ENCODE measurements at regions not wholly inside any gene's neighbourhood (a gene's known extent, or its start where the extent isn't known, plus 50 kb on each side); places are given as distances from the start of the nearest gene placed in this dataset.
A peak's percentile ranks its signal among the peaks of the same experiment; 100 is the strongest.

- H2AFZ ChIP-seq (ENCODE audit: low read length): no peak overlapping the region
- no peaks in the 10 kb centered on the region for H3K36me3 ChIP-seq (ENCODE audit: insufficient read depth, low read length)
- H3K4me3 ChIP-seq (ENCODE audit: low read depth, low read length, poor library complexity, severe bottlenecking): no peak overlapping the region
- TF ChIP-seq EZH2 (IDR thresholded peaks at IDR 0.05; ENCODE audit: borderline replicate concordance, low read length) (no peak), CTCF (IDR thresholded peaks at IDR 0.05; ENCODE audit: low read length) (no peak)
- H3K9me2 ChIP-seq (ENCODE audit: low read depth, low read length): no peaks in the 10 kb centered on the region
- H3K27me3 ChIP-seq (ENCODE audit: insufficient read depth, low read length): no peaks in the 10 kb centered on the region
- peaks cover 33% of the 10 kb centered on the region for H3K4me1 ChIP-seq (ENCODE audit: insufficient read depth, low read length, severe bottlenecking)
- H3K79me2 ChIP-seq (ENCODE audit: insufficient read depth, low read length): no peaks in the 10 kb centered on the region
- no peaks in the 10 kb centered on the region for H3F3A ChIP-seq (ENCODE audit: insufficient read depth, low read length)
- H3K4me2 ChIP-seq (ENCODE audit: low read length): no peak overlapping the region
- H3K27ac ChIP-seq (ENCODE audit: low read depth, low read length, poor library complexity, severe bottlenecking): no peak overlapping the region
- H3K9ac ChIP-seq (ENCODE audit: low read length): no peak overlapping the region
- no peaks in the 10 kb centered on the region for H3K9me3 ChIP-seq (ENCODE audit: low read length)
- H4K20me1 ChIP-seq (ENCODE audit: insufficient read depth, low read length): no peaks in the 10 kb centered on the region
Observed at GRCh38 chr18:33934258-33934657, 290.5 kb downstream of the NOL4 start.

- Histone ChIP-seq H2AFZ (ENCODE audit: low read length) (no peak overlapping the region), H4K20me1 (ENCODE audit: insufficient read depth, low read length) (no peaks in the 10 kb centered on the region), H3K79me2 (ENCODE audit: insufficient read depth, low read length) (no peaks in the 10 kb centered on the region), H3K4me2 (ENCODE audit: low read length) (no peak overlapping the region; the same call in 1 of the 2 replicates), H3K4me3 (ENCODE audit: low read depth, low read length, poor library complexity, severe bottlenecking) (no peak overlapping the region), H3F3A (ENCODE audit: insufficient read depth, low read length) (no peaks in the 10 kb centered on the region), H3K27ac (ENCODE audit: low read depth, low read length, poor library complexity, severe bottlenecking) (peak overlapping the region; percentile 51), H3K27me3 (ENCODE audit: insufficient read depth, low read length) (no peaks in the 10 kb centered on the region), H3K36me3 (ENCODE audit: insufficient read depth, low read length) (no peaks in the 10 kb centered on the region), H3K9ac (ENCODE audit: low read length) (no peak overlapping the region), H3K9me2 (ENCODE audit: low read depth, low read length) (no peaks in the 10 kb centered on the region), H3K4me1 (ENCODE audit: insufficient read depth, low read length, severe bottlenecking) (peaks cover 36% of the 10 kb centered on the region), H3K9me3 (ENCODE audit: low read length) (no peaks in the 10 kb centered on the region)
- TF ChIP-seq EZH2 (IDR thresholded peaks at IDR 0.05; ENCODE audit: borderline replicate concordance, low read length): no peak
- TF ChIP-seq CTCF (IDR thresholded peaks at IDR 0.05; ENCODE audit: low read length): no peak
Observed at GRCh38 chr18:33928231-33928630, 296.5 kb downstream of the NOL4 start.

GRCh38 chr18:33924576-33924975, 300.1 kb downstream of the NOL4 start:
- Histone ChIP-seq H3K9me2 (ENCODE audit: low read depth, low read length) (no peaks in the 10 kb centered on the region), H3K9me3 (ENCODE audit: low read length) (no peaks in the 10 kb centered on the region), H3K79me2 (ENCODE audit: insufficient read depth, low read length) (no peaks in the 10 kb centered on the region), H3F3A (ENCODE audit: insufficient read depth, low read length) (no peaks in the 10 kb centered on the region), H3K9ac (ENCODE audit: low read length) (no peak overlapping the region), H3K27ac (ENCODE audit: low read depth, low read length, poor library complexity, severe bottlenecking) (peak overlapping the region; percentile 83), H4K20me1 (ENCODE audit: insufficient read depth, low read length) (no peaks in the 10 kb centered on the region), H2AFZ (ENCODE audit: low read length) (no peak overlapping the region), H3K4me3 (ENCODE audit: low read depth, low read length, poor library complexity, severe bottlenecking) (no peak overlapping the region), H3K4me2 (ENCODE audit: low read length) (no peak overlapping the region), H3K36me3 (ENCODE audit: insufficient read depth, low read length) (no peaks in the 10 kb centered on the region), H3K4me1 (ENCODE audit: insufficient read depth, low read length, severe bottlenecking) (peaks cover 60% of the 10 kb centered on the region), H3K27me3 (ENCODE audit: insufficient read depth, low read length) (no peaks in the 10 kb centered on the region)
- TF ChIP-seq EZH2 (IDR thresholded peaks at IDR 0.05; ENCODE audit: borderline replicate concordance, low read length) (no peak), CTCF (IDR thresholded peaks at IDR 0.05; ENCODE audit: low read length) (no peak)

All from OCI-LY1 (cell line).